Muscle of back (tissue), 3 donors: ENCODE measurements at regions not wholly inside any gene's neighbourhood (a gene's known extent, or its start where the extent isn't known, plus 50 kb on each side); places are given as distances from the start of the nearest gene placed in this dataset.

Experiments
- DNase-seq, 3 donors: peaks; one replicate each; pipeline versions ENCODE4 v3.0.0 to v3.0.0-alpha.2; 2013

- no peak for DNase-seq
Measured at GRCh38 chr9:121599872-121600585, 51.4 kb upstream of the DAB2IP start.

- DNase-seq: no peak
Measured at GRCh38 chr9:121601194-121601593, 50.2 kb upstream of the DAB2IP start.
